ENCODE measurements at regions not wholly inside any gene's neighbourhood (a gene's known extent, or its start where the extent isn't known, plus 50 kb on each side); places are given as distances from the start of the nearest gene placed in this dataset.

- TF ChIP-seq MAX (IDR thresholded peaks at IDR 0.05) (no peak), CTCF (IDR thresholded peaks at IDR 0.05) (no peak), MAFK (IDR thresholded peaks at IDR 0.05; ENCODE audit: partially characterized antibody) (no peak), RAD21 (conservative IDR thresholded peaks at IDR 0.05 in 1 of 2, IDR thresholded peaks at IDR 0.05 in 1 of 2) (no peak), CHD2 (IDR thresholded peaks at IDR 0.05; ENCODE audit: low read length, partially characterized antibody) (no peak), EP300 (IDR thresholded peaks at IDR 0.05) (no peak), SMC3 (IDR thresholded peaks at IDR 0.05) (no peak), ESRRA (IDR thresholded peaks at IDR 0.05; ENCODE audit: borderline replicate concordance, low read length) (no peak), ATOH8 (CRISPR knock-in tag; IDR thresholded peaks at IDR 0.05; ENCODE audit: low read depth) (no peak), NFE2L2 (conservative IDR thresholded peaks at IDR 0.05; ENCODE audit: low read length) (no peak), RNF2 (IDR thresholded peaks at IDR 0.05; ENCODE audit: borderline replicate concordance, low read depth) (no peak), RCOR1 (IDR thresholded peaks at IDR 0.05; ENCODE audit: low read depth, low read length) (no peak), POLR2A (IDR thresholded peaks at IDR 0.05; ENCODE audit: low read length) (no peak)
Measured at GRCh38 chr7:80362010-80362618, 149.8 kb downstream of the GNAT3 start.

Data from A549 (cell line).